SH-SY5Y (cell line): ENCODE measurements at regions not wholly inside any gene's neighbourhood (a gene's known extent, or its start where the extent isn't known, plus 50 kb on each side); places are given as distances from the start of the nearest gene placed in this dataset.

Experiments
- GATA2 ChIP-seq: IDR thresholded peaks from 2 replicates; pipeline ENCODE4 v1.6.1; 2011; ENCODE audit warnings: mild to moderate bottlenecking, low read depth, low read length
- GATA3 ChIP-seq: IDR thresholded peaks from 2 replicates; pipeline ENCODE4 v1.6.1; 2011; ENCODE audit warnings: low read depth, mild to moderate bottlenecking, low read length, moderate library complexity

DNA sequence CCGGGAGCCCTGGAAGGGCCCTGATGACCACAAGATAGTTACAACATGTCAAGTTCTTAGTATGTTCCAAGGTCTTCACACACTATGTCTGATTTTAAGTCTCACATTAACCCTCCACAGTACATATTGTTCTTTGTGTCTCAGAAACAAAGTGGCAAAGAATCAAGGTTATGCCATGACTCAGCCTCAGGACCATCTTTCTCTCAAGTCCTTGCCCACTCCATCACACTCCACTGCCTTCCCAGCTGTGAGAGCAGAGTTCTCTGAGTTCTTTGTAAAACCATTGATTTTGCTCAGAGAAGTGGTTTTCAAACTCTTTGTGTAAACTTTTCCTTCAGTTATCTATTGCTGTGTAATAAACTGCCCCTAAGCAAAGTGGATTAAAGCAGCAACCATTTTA lies 67.9 kb upstream of the C3orf80 start:
- no peak for TF ChIP-seq GATA2
- no peak for TF ChIP-seq GATA3
